Activated effector memory CD4-positive, alpha-beta T cell treated with anti-CD3 and anti-CD28 coated beads, Interleukin-2, amount 50 U/mL, for 16 hours (primary cell): ENCODE measurements at regions not wholly inside any gene's neighbourhood (a gene's known extent, or its start where the extent isn't known, plus 50 kb on each side); places are given as distances from the start of the nearest gene placed in this dataset.
"Not testable (repeated sequence)": the region's sequence is repeated elsewhere in the genome, so short reads cannot be mapped to it uniquely, and the experiment has no call there.

Experiments used
- DNase-seq: peaks from one replicate; pipeline ENCODE4 v3.0.0-alpha.2; 2020

GRCh38 chr2:195138435-195138834, 518.6 kb upstream of the SLC39A10 start:
- no peak for DNase-seq

GRCh38 chr2:195125889-195126288, 531.1 kb upstream of the SLC39A10 start:
- DNase-seq: not testable (repeated sequence)

- no peak for DNase-seq
These were observed 532.5 kb upstream of the SLC39A10 start for GRCh38 chr2:195124391-195125079.

- no peak for DNase-seq
These were observed 534.4 kb upstream of the SLC39A10 start for GRCh38 chr2:195122653-195123052.

- DNase-seq: no peak
These were observed 535.7 kb upstream of the SLC39A10 start for GRCh38 chr2:195121341-195121740.

- no peak for DNase-seq
These were observed 537.8 kb upstream of the SLC39A10 start for GRCh38 chr2:195119231-195119630.

GRCh38 chr2:195118276-195118675, 538.8 kb upstream of the SLC39A10 start:
- DNase-seq: no peak

GRCh38 chr2:195117011-195117410, 540.0 kb upstream of the SLC39A10 start:
- DNase-seq: no peak

- DNase-seq: no peak
These were observed 541.3 kb upstream of the SLC39A10 start for GRCh38 chr2:195115738-195116137.

- DNase-seq: no peak
These were observed 548.8 kb upstream of the SLC39A10 start for GRCh38 chr2:195108182-195108581.

GRCh38 chr2:195106681-195107380, 550.2 kb upstream of the SLC39A10 start:
- DNase-seq: no peak

GRCh38 chr2:195105581-195105980, 551.4 kb upstream of the SLC39A10 start:
- no peak for DNase-seq

GRCh38 chr2:195094330-195094729, 562.7 kb upstream of the SLC39A10 start:
- DNase-seq: no peak

GRCh38 chr2:195092341-195092740, 564.7 kb upstream of the SLC39A10 start:
- no peak for DNase-seq

- not testable (repeated sequence) for DNase-seq
These were observed 584.2 kb upstream of the SLC39A10 start for GRCh38 chr2:195072806-195073205.

GRCh38 chr2:195057001-195057400, 600.0 kb upstream of the SLC39A10 start:
- DNase-seq: no peak

- no peak for DNase-seq
These were observed 601.0 kb upstream of the SLC39A10 start for GRCh38 chr2:195055996-195056395.

- DNase-seq: no peak
These were observed 605.6 kb upstream of the SLC39A10 start for GRCh38 chr2:195051401-195051800.

GRCh38 chr2:195049372-195050031, 607.5 kb upstream of the SLC39A10 start:
- no peak for DNase-seq

- DNase-seq: no peak
These were observed 609.1 kb upstream of the SLC39A10 start for GRCh38 chr2:195047955-195048354.

GRCh38 chr2:195044801-195045200, 612.2 kb upstream of the SLC39A10 start:
- no peak for DNase-seq

- no peak for DNase-seq
These were observed 618.9 kb upstream of the SLC39A10 start for GRCh38 chr2:195038153-195038552.

- DNase-seq: peak; percentile 57
These were observed 620.0 kb upstream of the SLC39A10 start for GRCh38 chr2:195037045-195037444.

- DNase-seq: no peak
These were observed 625.6 kb upstream of the SLC39A10 start for GRCh38 chr2:195031411-195031810.
